Trophoblast cell (in vitro differentiated cells and primary cell): ENCODE measurements at regions not wholly inside any gene's neighbourhood (a gene's known extent, or its start where the extent isn't known, plus 50 kb on each side); places are given as distances from the start of the nearest gene placed in this dataset.

ENCODE experiments used
- DNase-seq, 2 donors: peaks; one replicate each; pipeline ENCODE4 v3.0.0-alpha.2; 2016
- H2AFZ ChIP-seq: 2 replicates; pipeline ENCODE4 v1.6.1; 2013; ENCODE audit warnings: low read length, moderate library complexity, mild to moderate bottlenecking; ENCODE audit not compliant: insufficient read depth, poor library complexity
- H2AK5ac ChIP-seq: 2 replicates; pipeline ENCODE4 v1.6.1; 2013; ENCODE audit warnings: mild to moderate bottlenecking, low read length
- H2BK120ac ChIP-seq: 2 replicates; pipeline ENCODE4 v1.6.1; 2013; ENCODE audit warnings: low read length, mild to moderate bottlenecking, moderate library complexity; ENCODE audit not compliant: insufficient read depth, poor library complexity
- H2BK12ac ChIP-seq: 2 replicates; pipeline ENCODE4 v1.6.1; 2013; ENCODE audit warnings: mild to moderate bottlenecking, low read length, moderate library complexity
- H2BK5ac ChIP-seq: 2 replicates; pipeline ENCODE4 v1.6.1; 2013; ENCODE audit warnings: low read length, low read depth, moderate library complexity, mild to moderate bottlenecking; ENCODE audit not compliant: poor library complexity
- H3K14ac ChIP-seq: 2 replicates; pipeline ENCODE4 v1.6.1; 2013; ENCODE audit warnings: mild to moderate bottlenecking, low read length
- H3K18ac ChIP-seq: 2 replicates; pipeline ENCODE4 v1.6.1; 2013; ENCODE audit warnings: mild to moderate bottlenecking, low read length
- H3K23ac ChIP-seq: 2 replicates; pipeline ENCODE4 v1.6.1; 2013; ENCODE audit warnings: low read length
- H3K27ac ChIP-seq: 2 replicates; pipeline ENCODE4 v1.5.1; 2013; ENCODE audit warnings: low read depth, mild to moderate bottlenecking, inconsistent platforms, low read length, moderate library complexity
- H3K27me3 ChIP-seq: 2 replicates; pipeline ENCODE4 v1.6.1; 2013; ENCODE audit warnings: inconsistent platforms, mild to moderate bottlenecking, low read length, moderate library complexity; ENCODE audit not compliant: insufficient read depth
- H3K36me3 ChIP-seq, 2 experiments: 1 replicate in 1 of 2; 2 replicates in 1 of 2; pipeline ENCODE4 v1.6.1; 2013; ENCODE audit warnings: low read length in 2 of 2, mild to moderate bottlenecking in 2 of 2, moderate library complexity in 1 of 2; ENCODE audit not compliant: insufficient read depth in 2 of 2, control insufficient read depth in 1 of 2
- H3K4ac ChIP-seq: 2 replicates; pipeline ENCODE4 v1.6.1; 2013; ENCODE audit warnings: low read depth, mild to moderate bottlenecking, low read length, moderate library complexity
- H3K4me1 ChIP-seq, 2 experiments: 1 replicate in 1 of 2; 2 replicates in 1 of 2; pipeline ENCODE4 v1.6.1; 2013; ENCODE audit warnings: low read length in 2 of 2, mild to moderate bottlenecking in 2 of 2, moderate library complexity in 1 of 2; ENCODE audit not compliant: insufficient read depth in 2 of 2, control insufficient read depth in 1 of 2
- H3K4me2 ChIP-seq: 2 replicates; pipeline ENCODE4 v1.6.1; 2013; ENCODE audit warnings: inconsistent platforms, mild to moderate bottlenecking, low read length, moderate library complexity
- H3K4me3 ChIP-seq: 2 replicates; pipeline ENCODE4 v1.5.1; 2013; ENCODE audit warnings: mild to moderate bottlenecking, low read depth, low read length, inconsistent platforms
- H3K79me1 ChIP-seq: one replicate; pipeline ENCODE4 v1.6.1; 2013; ENCODE audit warnings: low read length
- H3K79me2 ChIP-seq: 2 replicates; pipeline ENCODE4 v1.6.1; 2013; ENCODE audit warnings: low read length, mild to moderate bottlenecking; ENCODE audit not compliant: control insufficient read depth, insufficient read depth, poor library complexity
- H3K9ac ChIP-seq: 2 replicates; pipeline ENCODE4 v1.6.1; 2013; ENCODE audit warnings: mild to moderate bottlenecking, low read length
- H3K9me3 ChIP-seq: 2 replicates; pipeline ENCODE4 v1.6.1; 2013; ENCODE audit warnings: low read depth, mild to moderate bottlenecking, control low read depth, inconsistent platforms, low read length; ENCODE audit not compliant: insufficient read depth
- H4K12ac ChIP-seq: 2 replicates; pipeline ENCODE4 v1.6.1; 2013; ENCODE audit warnings: low read depth, mild to moderate bottlenecking, low read length, moderate library complexity
- H4K8ac ChIP-seq: 2 replicates; pipeline ENCODE4 v1.6.1; 2013; ENCODE audit warnings: low read depth, mild to moderate bottlenecking, low read length, moderate library complexity
- H4K91ac ChIP-seq: one replicate; pipeline ENCODE4 v1.6.1; 2013; ENCODE audit warnings: low read depth, mild to moderate bottlenecking, low read length, moderate library complexity
- WGBS: extraction: QIAGEN DNeasy Blood & Tissue Kit; methylation state at CpG from one replicate; pipeline ENCODE4 v1.1.7; 2013; ENCODE audit warnings: missing lambda C conversion rate; ENCODE audit not compliant: insufficient read length, insufficient coverage; ENCODE audit errors: extremely low coverage; 5-methylcytosine and 5-hydroxymethylcytosine counted together

DNA sequence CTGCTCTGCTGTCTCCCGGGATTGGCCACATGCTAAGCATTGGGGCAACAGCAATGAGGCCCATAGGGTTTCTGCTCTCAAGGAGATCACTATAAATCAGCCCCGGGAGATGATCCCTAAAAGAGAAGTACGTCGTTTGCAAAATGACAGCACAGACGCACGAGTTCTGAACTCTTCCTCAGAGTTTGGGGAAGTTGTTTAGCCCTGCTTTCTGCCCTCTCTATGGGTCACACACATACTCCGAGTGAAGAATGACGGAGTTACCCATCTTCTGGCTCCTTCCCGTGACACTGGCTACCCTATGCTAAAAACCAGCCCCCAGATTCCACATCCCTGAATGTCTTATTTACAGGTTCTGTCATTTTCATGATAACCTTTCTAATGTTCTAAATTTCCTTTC is 258.0 kb upstream of the PLEKHG7 start:
- no peak overlapping the region for H3K18ac ChIP-seq
- no peak overlapping the region for H3K9ac ChIP-seq
- H3K14ac ChIP-seq, result no peak overlapping the region
- no peak overlapping the region for H4K8ac ChIP-seq
- H3K79me2 ChIP-seq, result no peaks in the 10 kb centered on the region
- DNase-seq, result peak; percentile 8 to 48
- H3K23ac ChIP-seq, result no peak overlapping the region
- peaks cover 0 to 3% of the 10 kb centered on the region in 2 experiments for H3K4me1 ChIP-seq
- H4K12ac ChIP-seq, result no peak overlapping the region
- peaks cover 2% of the 10 kb centered on the region for H3K79me1 ChIP-seq
- H2BK5ac ChIP-seq, result no peak overlapping the region
- H2BK120ac ChIP-seq, result no peak overlapping the region
- H3K9me3 ChIP-seq, result no peaks in the 10 kb centered on the region
- H3K4ac ChIP-seq, result no peak overlapping the region
- H4K91ac ChIP-seq, result no peak overlapping the region
- H3K27me3 ChIP-seq, result no peaks in the 10 kb centered on the region
- no peak overlapping the region for H2AFZ ChIP-seq
- H2AK5ac ChIP-seq, result no peak overlapping the region
- H2BK12ac ChIP-seq, result peak overlapping the region; percentile 43
- no peaks in the 10 kb centered on the region for H3K36me3 ChIP-seq
- H3K27ac ChIP-seq, result no peak overlapping the region
- WGBS, result no CpG with 5 or more reads among the region's 9 CpGs
- no peak overlapping the region for H3K4me2 ChIP-seq
- H3K4me3 ChIP-seq, result no peak overlapping the region

DNA sequence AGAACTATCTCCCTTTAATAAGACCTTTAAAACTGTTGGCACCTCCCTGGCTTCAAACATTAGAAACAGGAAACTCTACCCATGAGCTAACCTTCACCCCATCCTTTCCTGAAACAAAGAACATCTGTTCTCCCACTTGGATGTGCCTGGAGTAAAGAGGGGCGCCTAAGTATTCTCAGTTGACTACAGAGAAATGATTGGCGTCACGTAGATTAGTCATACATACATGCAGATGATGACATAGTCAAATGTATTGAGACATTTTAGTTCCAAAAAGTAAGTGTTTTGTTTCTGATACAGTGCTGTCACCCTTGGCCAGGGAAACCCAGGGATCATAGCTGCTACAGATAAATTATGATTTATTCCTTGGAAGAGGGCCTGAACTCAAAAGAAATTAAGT is 260.0 kb upstream of the PLEKHG7 start:
- H3K27me3 ChIP-seq, result no peaks in the 10 kb centered on the region
- no peaks in the 10 kb centered on the region for H3K79me2 ChIP-seq
- no peak overlapping the region for H2BK12ac ChIP-seq
- no peak overlapping the region for H2AFZ ChIP-seq
- no peak overlapping the region for H2BK120ac ChIP-seq
- H4K12ac ChIP-seq, result no peak overlapping the region
- DNase-seq, result no peak
- H4K91ac ChIP-seq, result no peak overlapping the region
- no peak overlapping the region for H3K27ac ChIP-seq
- WGBS, result no CpG with 5 or more reads among the region's 3 CpGs
- H3K9me3 ChIP-seq, result no peaks in the 10 kb centered on the region
- no peak overlapping the region for H3K18ac ChIP-seq
- H4K8ac ChIP-seq, result no peak overlapping the region
- no peak overlapping the region for H2BK5ac ChIP-seq
- H3K23ac ChIP-seq, result no peak overlapping the region
- H2AK5ac ChIP-seq, result no peak overlapping the region
- H3K4me3 ChIP-seq, result no peak overlapping the region
- H3K9ac ChIP-seq, result no peak overlapping the region
- no peaks in the 10 kb centered on the region for H3K36me3 ChIP-seq
- H3K4me2 ChIP-seq, result no peak overlapping the region
- H3K79me1 ChIP-seq, result peaks cover 2% of the 10 kb centered on the region
- no peak overlapping the region for H3K4ac ChIP-seq
- H3K14ac ChIP-seq, result no peak overlapping the region
- H3K4me1 ChIP-seq, result peaks cover 0 to 3% of the 10 kb centered on the region in 2 experiments

DNA sequence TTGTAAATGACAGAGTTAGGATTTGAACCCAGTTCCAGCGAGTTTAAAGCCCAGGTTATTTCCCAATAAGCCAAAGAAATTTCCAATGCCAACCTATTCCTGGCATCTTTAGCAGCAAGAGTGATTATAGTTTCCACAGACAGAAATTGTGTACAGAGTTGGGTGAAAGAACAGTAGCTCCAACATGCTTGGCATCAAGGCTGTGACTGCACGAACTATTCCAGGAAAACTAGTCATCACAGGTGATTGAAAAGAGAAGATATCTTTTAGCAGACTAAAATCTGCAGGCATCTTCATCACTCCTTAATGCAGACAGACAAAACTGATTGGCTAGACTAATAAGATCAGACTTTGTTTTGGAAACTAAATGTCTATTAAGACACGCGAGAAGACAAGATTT is 262.7 kb upstream of the PLEKHG7 start:
- Histone ChIP-seq H3K4me1 (no peaks in the 10 kb centered on the region), H3K27ac (no peak overlapping the region), H2BK120ac (no peak overlapping the region), H2AFZ (no peak overlapping the region), H4K8ac (no peak overlapping the region), H3K36me3 (no peaks in the 10 kb centered on the region), H3K4ac (no peak overlapping the region), H3K18ac (no peak overlapping the region), H3K79me2 (no peaks in the 10 kb centered on the region), H3K27me3 (no peaks in the 10 kb centered on the region), H3K79me1 (no peaks in the 10 kb centered on the region), H3K9ac (no peak overlapping the region), H3K4me2 (no peak overlapping the region), H2AK5ac (no peak overlapping the region), H3K9me3 (no peaks in the 10 kb centered on the region), H3K23ac (no peak overlapping the region), H2BK5ac (no peak overlapping the region), H3K14ac (no peak overlapping the region), H4K12ac (no peak overlapping the region), H3K4me3 (no peak overlapping the region), H2BK12ac (no peak overlapping the region), H4K91ac (no peak overlapping the region)
- WGBS, result no CpG with 5 or more reads among the region's 4 CpGs
- no peak for DNase-seq

DNA sequence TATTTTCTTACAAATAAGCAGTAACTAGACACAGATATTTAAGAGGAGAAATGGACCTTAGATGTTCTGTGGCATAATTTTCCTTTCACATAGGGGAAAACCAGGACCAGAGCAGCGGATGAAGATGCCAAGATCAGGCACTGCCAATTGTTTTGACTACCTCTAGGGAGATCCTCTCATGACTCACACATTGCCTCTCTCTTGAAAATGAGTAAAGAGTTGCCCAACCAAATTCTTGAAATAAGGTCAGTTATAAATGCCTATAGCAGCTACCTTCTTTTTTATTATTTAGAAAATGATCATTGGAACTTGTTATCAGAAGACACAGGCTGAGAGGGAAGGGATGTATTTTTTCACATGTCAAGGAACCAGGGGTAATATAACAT is 263.4 kb upstream of the PLEKHG7 start:
- Histone ChIP-seq H2AK5ac (no peak overlapping the region), H2AFZ (no peak overlapping the region), H3K9ac (no peak overlapping the region), H3K9me3 (no peaks in the 10 kb centered on the region), H3K79me1 (no peaks in the 10 kb centered on the region), H3K23ac (no peak overlapping the region), H2BK12ac (no peak overlapping the region), H3K14ac (no peak overlapping the region), H3K27ac (no peak overlapping the region), H3K4me2 (no peak overlapping the region), H3K18ac (no peak overlapping the region), H3K4ac (no peak overlapping the region), H3K4me1 (no peaks in the 10 kb centered on the region), H2BK5ac (no peak overlapping the region), H4K12ac (no peak overlapping the region), H4K91ac (no peak overlapping the region), H3K79me2 (no peaks in the 10 kb centered on the region), H3K27me3 (no peaks in the 10 kb centered on the region), H4K8ac (no peak overlapping the region), H2BK120ac (no peak overlapping the region), H3K36me3 (no peaks in the 10 kb centered on the region), H3K4me3 (no peak overlapping the region)
- WGBS, result no CpG with 5 or more reads among the region's 1 CpG
- peak; percentile 15 to 57 for DNase-seq
